ENCODE measurements at regions not wholly inside any gene's neighbourhood (a gene's known extent, or its start where the extent isn't known, plus 50 kb on each side); places are given as distances from the start of the nearest gene placed in this dataset.

GRCh38 chr11:92347454-92347853 is 122.8 kb downstream of the FAT3 start:
- TF ChIP-seq, protein P1, sequence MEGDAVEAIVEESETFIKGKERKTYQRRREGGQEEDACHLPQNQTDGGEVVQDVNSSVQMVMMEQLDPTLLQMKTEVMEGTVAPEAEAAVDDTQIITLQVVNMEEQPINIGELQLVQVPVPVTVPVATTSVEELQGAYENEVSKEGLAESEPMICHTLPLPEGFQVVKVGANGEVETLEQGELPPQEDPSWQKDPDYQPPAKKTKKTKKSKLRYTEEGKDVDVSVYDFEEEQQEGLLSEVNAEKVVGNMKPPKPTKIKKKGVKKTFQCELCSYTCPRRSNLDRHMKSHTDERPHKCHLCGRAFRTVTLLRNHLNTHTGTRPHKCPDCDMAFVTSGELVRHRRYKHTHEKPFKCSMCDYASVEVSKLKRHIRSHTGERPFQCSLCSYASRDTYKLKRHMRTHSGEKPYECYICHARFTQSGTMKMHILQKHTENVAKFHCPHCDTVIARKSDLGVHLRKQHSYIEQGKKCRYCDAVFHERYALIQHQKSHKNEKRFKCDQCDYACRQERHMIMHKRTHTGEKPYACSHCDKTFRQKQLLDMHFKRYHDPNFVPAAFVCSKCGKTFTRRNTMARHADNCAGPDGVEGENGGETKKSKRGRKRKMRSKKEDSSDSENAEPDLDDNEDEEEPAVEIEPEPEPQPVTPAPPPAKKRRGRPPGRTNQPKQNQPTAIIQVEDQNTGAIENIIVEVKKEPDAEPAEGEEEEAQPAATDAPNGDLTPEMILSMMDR (IDR thresholded peaks at IDR 0.05; ENCODE audit: low read depth, low read length, missing input control), result no peak
- no peak for TF ChIP-seq TAF1 (conservative IDR thresholded peaks at IDR 0.05)

All from liver (tissue), 3 donors.